Ishikawa (cell line): ENCODE measurements at regions not wholly inside any gene's neighbourhood (a gene's known extent, or its start where the extent isn't known, plus 50 kb on each side); places are given as distances from the start of the nearest gene placed in this dataset.

Experiments used
- FOXM1 ChIP-seq: IDR thresholded peaks from 2 replicates; pipeline ENCODE4 v1.6.1; 2012; ENCODE audit warnings: low read depth, borderline replicate concordance
- TF ChIP-seq, protein P1 (sequence below): IDR thresholded peaks from 2 replicates; pipeline ENCODE4 v1.6.1; 2012

DNA sequence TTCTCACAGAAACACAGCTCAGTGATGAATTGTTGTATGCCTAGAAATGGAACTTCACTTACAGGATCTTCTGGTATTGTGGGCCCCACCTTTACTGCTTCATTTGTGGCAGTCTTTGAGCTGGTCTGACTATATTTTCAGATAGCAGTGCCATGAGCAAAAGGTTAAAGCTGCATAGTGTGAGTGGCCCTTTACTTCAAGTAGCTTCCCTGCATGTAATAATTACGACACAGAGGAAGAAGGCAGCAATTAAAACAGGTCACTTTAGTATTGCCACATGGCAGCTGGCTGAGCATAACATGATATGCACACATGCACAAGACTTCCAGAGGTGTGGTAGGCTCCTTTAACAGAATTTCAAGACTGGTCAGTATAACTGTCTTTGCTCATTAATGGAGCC lies 426.3 kb upstream of the ZEB2 start:
- no peak for TF ChIP-seq FOXM1
- TF ChIP-seq, protein P1, sequence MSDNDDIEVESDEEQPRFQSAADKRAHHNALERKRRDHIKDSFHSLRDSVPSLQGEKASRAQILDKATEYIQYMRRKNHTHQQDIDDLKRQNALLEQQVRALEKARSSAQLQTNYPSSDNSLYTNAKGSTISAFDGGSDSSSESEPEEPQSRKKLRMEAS = no peak
